Activated CD8-positive, alpha-beta memory T cell treated with anti-CD3 and anti-CD28 coated beads, Interleukin-2, amount 50 U/mL, for 48 hours (primary cell): ENCODE measurements at regions not wholly inside any gene's neighbourhood (a gene's known extent, or its start where the extent isn't known, plus 50 kb on each side); places are given as distances from the start of the nearest gene placed in this dataset.
"Not testable (repeated sequence)": the region's sequence is repeated elsewhere in the genome, so short reads cannot be mapped to it uniquely, and the experiment has no call there.

Experiments
- DNase-seq: peaks from one replicate; pipeline ENCODE4 v3.0.0-alpha.2; 2020

DNA sequence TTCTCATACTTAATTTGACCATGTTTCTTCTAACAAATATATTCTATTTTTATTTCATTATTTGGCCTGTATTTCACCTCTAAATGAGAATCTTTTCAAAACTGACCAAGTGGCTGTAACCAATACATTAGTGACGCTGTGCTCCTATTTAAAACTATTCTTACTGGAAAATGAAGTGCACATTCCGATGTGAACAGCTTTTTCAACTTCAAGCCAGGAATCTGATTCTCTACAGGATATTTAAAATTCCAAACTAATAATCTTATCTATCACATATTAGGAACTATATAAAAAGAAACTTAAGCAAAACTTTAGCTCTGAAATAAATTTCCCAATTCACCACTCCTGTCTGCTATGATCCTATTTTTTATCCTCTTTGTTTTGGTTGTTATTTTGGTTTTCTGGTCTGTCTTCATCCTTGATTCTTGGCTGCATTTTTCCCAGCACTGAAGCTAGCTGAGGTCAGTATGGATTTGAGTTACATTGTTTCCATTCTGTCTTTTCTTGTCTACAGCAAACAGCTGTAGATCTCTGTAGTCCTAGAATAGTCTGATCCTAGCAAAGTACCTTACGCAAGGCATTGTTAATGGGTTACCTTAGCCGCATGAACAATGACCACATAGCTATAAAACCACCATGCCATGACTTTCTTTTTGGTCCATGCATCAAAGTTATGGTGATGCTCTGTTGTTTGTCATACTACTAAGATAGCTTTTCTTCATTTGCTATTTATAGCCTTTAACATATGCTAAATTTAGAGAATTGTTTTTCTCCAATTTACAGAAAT is 748.6 kb upstream of the SPRY2 start:
- DNase-seq: no peak

GRCh38 chr13:81080911-81081454 is 740.1 kb upstream of the SPRY2 start:
- DNase-seq: no peak

- DNase-seq: no peak
Observed at GRCh38 chr13:81078048-81078447, 737.1 kb upstream of the SPRY2 start.

GRCh38 chr13:81069822-81070221 is 728.9 kb upstream of the SPRY2 start:
- not testable (repeated sequence) for DNase-seq

DNA sequence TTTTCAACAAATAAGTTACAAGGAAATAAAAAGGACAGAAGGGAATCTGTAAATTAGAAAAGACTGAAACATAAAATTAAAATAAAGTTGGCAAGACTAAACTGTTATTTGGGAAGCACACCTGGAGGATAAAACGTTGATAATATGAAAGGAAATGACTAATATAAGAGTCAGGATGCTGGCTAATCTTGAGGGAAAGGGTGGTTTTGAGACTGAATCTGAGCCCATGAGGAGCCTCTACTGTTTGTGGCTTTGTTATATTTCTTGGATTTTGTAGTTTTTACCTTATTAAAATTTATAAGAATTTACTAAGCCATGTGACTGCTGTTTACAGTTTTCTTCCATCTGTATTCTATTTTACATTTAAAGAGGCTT is 718.0 kb upstream of the SPRY2 start:
- DNase-seq: no peak

GRCh38 chr13:81058211-81058915 is 717.4 kb upstream of the SPRY2 start:
- no peak for DNase-seq

- DNase-seq: no peak
Observed at GRCh38 chr13:81051873-81052272, 710.9 kb upstream of the SPRY2 start.

- no peak for DNase-seq
Observed at GRCh38 chr13:81048026-81048461, 707.1 kb upstream of the SPRY2 start.

DNA sequence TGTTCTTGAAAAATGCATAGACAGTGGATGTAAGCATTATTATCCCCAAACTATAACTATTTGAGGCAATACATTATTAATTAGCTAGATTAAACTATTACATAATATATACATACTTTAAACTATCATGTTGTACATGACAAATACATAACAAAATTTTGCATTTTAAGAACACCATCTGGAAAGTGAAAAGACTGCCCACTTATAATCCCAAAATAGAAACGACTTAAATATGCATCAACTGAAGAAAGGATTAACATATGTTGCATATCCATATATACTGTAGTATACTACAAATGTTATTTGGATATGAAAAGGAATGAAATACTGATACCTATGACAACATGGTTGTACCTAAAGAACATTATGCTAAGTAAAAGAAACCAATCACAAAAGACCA is 700.8 kb upstream of the SPRY2 start:
- DNase-seq: no peak

GRCh38 chr13:81031996-81032395 is 691.1 kb upstream of the SPRY2 start:
- no peak for DNase-seq

GRCh38 chr13:81025091-81025490 is 684.2 kb upstream of the SPRY2 start:
- no peak for DNase-seq

- DNase-seq: no peak
Observed at GRCh38 chr13:81021284-81021840, 680.4 kb upstream of the SPRY2 start.

DNA sequence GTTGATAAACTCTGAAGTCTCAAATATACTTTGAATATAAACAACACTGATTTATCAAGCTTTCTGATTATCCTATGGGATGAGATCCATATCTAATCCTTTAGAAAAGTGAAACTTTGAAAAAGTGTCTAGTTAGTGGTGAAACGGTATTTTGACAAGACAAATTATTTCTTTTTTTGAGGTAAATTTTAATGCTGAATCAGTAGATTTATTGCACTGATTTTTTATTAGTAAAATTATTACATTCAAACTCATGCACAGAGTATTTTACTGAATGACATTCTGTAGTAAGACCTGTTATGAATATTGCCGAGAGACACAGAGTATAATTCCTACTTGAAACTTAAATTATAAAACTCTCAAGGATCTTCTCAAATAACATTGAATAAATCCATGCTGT is 679.1 kb upstream of the SPRY2 start:
- no peak for DNase-seq

- no peak for DNase-seq
Observed at GRCh38 chr13:81018936-81019335, 678.0 kb upstream of the SPRY2 start.

DNA sequence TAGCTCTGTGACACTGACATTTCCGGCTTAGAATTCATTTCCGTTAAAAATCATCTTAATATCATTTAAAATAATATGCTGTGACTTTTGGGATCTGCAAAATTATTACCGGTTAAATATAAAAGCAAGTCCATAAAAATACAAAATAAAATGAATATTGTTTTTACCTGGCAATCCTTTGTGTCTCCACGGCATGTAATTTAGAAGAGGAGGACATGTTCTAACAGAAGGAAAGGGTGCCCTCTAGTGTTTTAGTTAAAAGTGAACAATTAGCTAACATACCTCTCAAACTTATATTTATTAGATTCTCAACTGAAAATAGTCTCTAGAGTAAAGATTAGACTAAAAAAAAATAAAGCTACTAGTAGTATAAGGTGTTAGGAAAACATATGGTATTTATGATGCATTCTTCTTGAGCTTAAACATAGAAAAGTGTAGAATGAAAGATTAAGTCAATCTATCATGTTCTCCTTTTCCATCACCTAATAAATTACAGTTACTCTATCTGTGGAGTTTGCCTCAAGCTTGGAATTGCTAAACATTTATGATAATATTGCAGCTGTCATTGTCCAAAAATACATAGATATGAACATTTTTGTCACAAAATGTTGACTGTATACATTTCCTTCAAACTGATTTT is 676.7 kb upstream of the SPRY2 start:
- no peak for DNase-seq

DNA sequence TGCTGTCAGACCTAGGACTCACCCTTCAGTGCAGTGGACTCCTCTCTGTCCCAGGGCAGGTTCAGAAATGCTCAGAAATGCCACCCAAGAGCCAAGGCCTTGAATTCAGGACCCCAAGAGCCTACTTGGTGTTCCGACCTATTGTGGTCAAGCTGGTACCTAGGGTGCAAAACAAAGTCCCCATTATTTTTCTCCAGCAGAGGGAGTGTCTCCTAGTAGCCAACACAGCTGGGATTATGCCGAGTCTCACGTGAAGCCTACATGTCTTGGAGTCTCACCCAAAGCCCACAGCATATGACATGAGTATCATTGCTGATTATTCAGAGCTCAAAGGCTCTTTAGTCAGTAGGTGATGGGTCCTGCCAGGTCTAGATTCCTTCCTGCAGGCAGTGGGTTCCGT is 671.1 kb upstream of the SPRY2 start:
- no peak for DNase-seq

DNA sequence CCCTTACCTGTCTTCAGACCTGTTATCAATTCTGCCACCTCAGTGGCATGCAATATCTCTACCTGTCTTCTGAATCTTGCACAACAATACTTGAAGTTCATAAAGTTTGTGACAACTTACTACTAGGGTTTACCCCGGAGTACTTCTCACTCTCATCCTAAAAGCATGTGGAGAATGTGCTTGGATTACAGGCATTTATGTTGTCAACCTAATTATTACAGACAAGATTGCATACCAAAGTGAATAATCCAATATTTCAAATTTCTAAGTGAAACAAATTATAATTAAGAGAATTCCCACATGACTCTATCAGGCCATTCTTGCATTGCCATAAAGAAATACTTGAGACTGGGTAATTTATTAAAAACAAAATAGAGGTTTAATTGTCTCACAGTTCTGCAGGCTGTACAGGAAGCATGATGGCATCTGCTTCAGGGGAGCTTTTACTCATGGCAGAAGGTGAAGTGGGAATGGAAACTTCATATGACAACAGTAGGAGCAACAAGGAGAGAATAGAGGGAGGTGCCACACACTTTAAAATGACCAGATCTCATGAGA is 661.0 kb upstream of the SPRY2 start:
- DNase-seq: no peak

GRCh38 chr13:80998603-80999002 is 657.7 kb upstream of the SPRY2 start:
- DNase-seq: not testable (repeated sequence)

GRCh38 chr13:80989747-80990146 is 648.8 kb upstream of the SPRY2 start:
- DNase-seq: no peak

GRCh38 chr13:80989241-80989640 is 648.3 kb upstream of the SPRY2 start:
- no peak for DNase-seq

- DNase-seq: no peak
Observed at GRCh38 chr13:80988391-80989151, 647.6 kb upstream of the SPRY2 start.

DNA sequence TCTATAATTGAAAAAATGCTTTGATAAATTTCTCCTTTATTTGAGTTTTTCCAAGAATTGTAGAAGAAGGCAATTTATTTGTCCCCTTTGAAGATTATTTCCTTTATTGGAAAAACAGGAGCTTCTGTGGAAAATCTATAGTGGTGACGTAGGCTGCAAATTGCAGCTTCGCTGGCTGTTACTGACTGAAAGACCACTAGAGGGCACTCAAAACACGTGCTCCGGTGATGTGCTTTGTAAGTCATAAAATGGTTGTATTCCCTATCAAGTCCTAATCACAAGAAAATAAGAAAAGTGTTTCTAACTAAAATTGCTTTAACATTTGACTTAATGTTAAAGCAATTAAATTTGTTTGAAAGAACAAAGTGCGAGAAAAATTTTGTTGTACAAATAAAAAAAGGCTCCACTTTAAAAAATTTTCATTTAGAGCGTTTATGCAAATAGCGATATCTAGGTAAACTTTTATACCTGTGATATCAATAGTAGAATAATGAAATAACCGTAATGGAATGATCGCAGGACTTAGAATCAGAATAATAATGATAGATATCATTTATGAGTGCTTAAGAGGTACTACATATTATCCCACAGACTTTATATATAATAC is 638.2 kb upstream of the SPRY2 start:
- DNase-seq: no peak
